Astrocyte (in vitro differentiated cells and primary cell): ENCODE measurements at regions not wholly inside any gene's neighbourhood (a gene's known extent, or its start where the extent isn't known, plus 50 kb on each side); places are given as distances from the start of the nearest gene placed in this dataset.

Experiments used
- DNase-seq: peaks from one replicate; pipeline ENCODE4 v3.0.0-alpha.2; 2010; ENCODE audit warnings: low read depth
- FAIRE-seq: peaks from 2 replicates; lab custom pipeline; 2011; peaks lifted over from hg19 to GRCh38; lab: Jason Lieb, UNC
- H2AFZ ChIP-seq: 2 replicates; pipeline ENCODE4 v1.6.0; 2012; ENCODE audit warnings: low read depth, low read length, inconsistent platforms
- H3K27ac ChIP-seq: 2 replicates; pipeline ENCODE4 v1.5.1; 2011; ENCODE audit warnings: low read depth, low read length, inconsistent platforms
- H3K27me3 ChIP-seq: 2 replicates; pipeline ENCODE4 v1.6.0; 2011; ENCODE audit warnings: low read length, inconsistent platforms; ENCODE audit not compliant: insufficient read depth
- H3K36me3 ChIP-seq: 2 replicates; pipeline ENCODE4 v1.5.1; 2011; ENCODE audit warnings: low read length, inconsistent platforms; ENCODE audit not compliant: insufficient read depth
- H3K4me1 ChIP-seq: 2 replicates; pipeline ENCODE4 v1.5.1; 2011; ENCODE audit warnings: low read length, inconsistent platforms; ENCODE audit not compliant: insufficient read depth
- H3K4me2 ChIP-seq: 2 replicates; pipeline ENCODE4 v1.6.0; 2012; ENCODE audit warnings: low read length, inconsistent platforms
- H3K4me3 ChIP-seq: 2 replicates; pipeline ENCODE4 v1.5.1; 2011; ENCODE audit warnings: low read depth, mild to moderate bottlenecking, low read length, inconsistent platforms; ENCODE audit not compliant: insufficient read depth
- H3K79me2 ChIP-seq: 2 replicates; pipeline ENCODE4 v1.6.0; 2012; ENCODE audit warnings: mild to moderate bottlenecking, low read length, inconsistent platforms; ENCODE audit not compliant: insufficient read depth
- H3K9ac ChIP-seq: 2 replicates; pipeline ENCODE4 v1.6.0; 2012; ENCODE audit warnings: mild to moderate bottlenecking, low read length, inconsistent platforms
- H3K9me3 ChIP-seq: 2 replicates; pipeline ENCODE4 v1.5.1; 2012; ENCODE audit warnings: low read depth, mild to moderate bottlenecking, low read length, inconsistent platforms; ENCODE audit not compliant: insufficient read depth
- H4K20me1 ChIP-seq: 2 replicates; pipeline ENCODE4 v1.6.0; 2012; ENCODE audit warnings: low read length, inconsistent platforms; ENCODE audit not compliant: insufficient read depth
- H3K27ac Mint-ChIP-seq: one replicate; pipeline ENCODE4 v1.8.0; 2021; ENCODE audit warnings: mild to moderate bottlenecking, mixed read lengths; ENCODE audit not compliant: unreplicated experiment
- H3K27me3 Mint-ChIP-seq: one replicate; pipeline ENCODE4 v1.8.0; 2021; ENCODE audit warnings: low read depth, mixed read lengths; ENCODE audit not compliant: unreplicated experiment
- H3K36me3 Mint-ChIP-seq: one replicate; pipeline ENCODE4 v1.8.0; 2021; ENCODE audit warnings: low read depth, mixed read lengths; ENCODE audit not compliant: unreplicated experiment
- H3K4me1 Mint-ChIP-seq: one replicate; pipeline ENCODE4 v1.8.0; 2021; ENCODE audit warnings: low read depth, mixed read lengths; ENCODE audit not compliant: unreplicated experiment
- H3K4me3 Mint-ChIP-seq: one replicate; pipeline ENCODE4 v1.8.0; 2021; ENCODE audit warnings: mild to moderate bottlenecking, moderate library complexity, mixed read lengths; ENCODE audit not compliant: unreplicated experiment
- H3K9me3 Mint-ChIP-seq: one replicate; pipeline ENCODE4 v1.8.0; 2021; ENCODE audit warnings: mild to moderate bottlenecking, mixed read lengths; ENCODE audit not compliant: unreplicated experiment
- EZH2 ChIP-seq: IDR thresholded peaks from 2 replicates; pipeline ENCODE4 v1.6.1; 2012; ENCODE audit warnings: mild to moderate bottlenecking, low read length, inconsistent platforms; ENCODE audit not compliant: insufficient read depth
- TF ChIP-seq, protein P1 (sequence below): IDR thresholded peaks from 2 replicates; pipeline ENCODE4 v1.5.1; 2011; ENCODE audit warnings: low read depth, mild to moderate bottlenecking, inconsistent platforms, low read length, moderate library complexity; ENCODE audit not compliant: insufficient read depth

GRCh38 chr3:124043023-124043422 lies 51.1 kb upstream of the ROPN1 start:
- H3K36me3 ChIP-seq, result no peaks in the 10 kb centered on the region
- no peaks in the 10 kb centered on the region for H3K9me3 Mint-ChIP-seq
- no peak overlapping the region for H3K4me2 ChIP-seq
- peaks cover 49% of the 10 kb centered on the region for H3K79me2 ChIP-seq
- H3K27ac ChIP-seq, result no peak overlapping the region
- H2AFZ ChIP-seq, result no peak overlapping the region
- H3K4me1 ChIP-seq, result no peaks in the 10 kb centered on the region
- no peak overlapping the region for H3K9ac ChIP-seq
- no peak for TF ChIP-seq EZH2
- TF ChIP-seq, protein P1, sequence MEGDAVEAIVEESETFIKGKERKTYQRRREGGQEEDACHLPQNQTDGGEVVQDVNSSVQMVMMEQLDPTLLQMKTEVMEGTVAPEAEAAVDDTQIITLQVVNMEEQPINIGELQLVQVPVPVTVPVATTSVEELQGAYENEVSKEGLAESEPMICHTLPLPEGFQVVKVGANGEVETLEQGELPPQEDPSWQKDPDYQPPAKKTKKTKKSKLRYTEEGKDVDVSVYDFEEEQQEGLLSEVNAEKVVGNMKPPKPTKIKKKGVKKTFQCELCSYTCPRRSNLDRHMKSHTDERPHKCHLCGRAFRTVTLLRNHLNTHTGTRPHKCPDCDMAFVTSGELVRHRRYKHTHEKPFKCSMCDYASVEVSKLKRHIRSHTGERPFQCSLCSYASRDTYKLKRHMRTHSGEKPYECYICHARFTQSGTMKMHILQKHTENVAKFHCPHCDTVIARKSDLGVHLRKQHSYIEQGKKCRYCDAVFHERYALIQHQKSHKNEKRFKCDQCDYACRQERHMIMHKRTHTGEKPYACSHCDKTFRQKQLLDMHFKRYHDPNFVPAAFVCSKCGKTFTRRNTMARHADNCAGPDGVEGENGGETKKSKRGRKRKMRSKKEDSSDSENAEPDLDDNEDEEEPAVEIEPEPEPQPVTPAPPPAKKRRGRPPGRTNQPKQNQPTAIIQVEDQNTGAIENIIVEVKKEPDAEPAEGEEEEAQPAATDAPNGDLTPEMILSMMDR, result no peak
- FAIRE-seq (no peak), DNase-seq (no peak)
- H3K36me3 Mint-ChIP-seq, result no peaks in the 10 kb centered on the region
- H3K27me3 Mint-ChIP-seq, result no peaks in the 10 kb centered on the region
- H3K9me3 ChIP-seq, result no peaks in the 10 kb centered on the region
- peaks cover 3% of the 10 kb centered on the region for H3K27me3 ChIP-seq
- H3K4me1 Mint-ChIP-seq, result no peaks in the 10 kb centered on the region
- H3K4me3 Mint-ChIP-seq, result no peak overlapping the region
- no peak overlapping the region for H3K4me3 ChIP-seq
- H4K20me1 ChIP-seq, result peaks cover 69% of the 10 kb centered on the region
- no peak overlapping the region for H3K27ac Mint-ChIP-seq

- Mint-ChIP-seq H3K4me1 (peaks cover 6% of the 10 kb centered on the region), H3K27ac (no peak overlapping the region), H3K36me3 (no peaks in the 10 kb centered on the region), H3K9me3 (no peaks in the 10 kb centered on the region), H3K27me3 (no peaks in the 10 kb centered on the region), H3K4me3 (no peak overlapping the region)
- Histone ChIP-seq H2AFZ (no peak overlapping the region), H3K4me2 (no peak overlapping the region), H3K4me3 (no peak overlapping the region), H3K27me3 (peaks cover 3% of the 10 kb centered on the region), H3K36me3 (no peaks in the 10 kb centered on the region), H3K27ac (no peak overlapping the region), H3K79me2 (peaks cover 40% of the 10 kb centered on the region), H4K20me1 (peaks cover 62% of the 10 kb centered on the region), H3K9ac (no peak overlapping the region), H3K9me3 (no peaks in the 10 kb centered on the region), H3K4me1 (no peaks in the 10 kb centered on the region)
- DNase-seq (no peak), FAIRE-seq (no peak)
- TF ChIP-seq, protein P1, result no peak
- TF ChIP-seq EZH2, result no peak
Measured at GRCh38 chr3:124044956-124045355, 53.0 kb upstream of the ROPN1 start.

- Histone ChIP-seq H3K9ac (no peak overlapping the region), H2AFZ (no peak overlapping the region), H3K4me1 (no peaks in the 10 kb centered on the region), H4K20me1 (peaks cover 60% of the 10 kb centered on the region), H3K79me2 (peaks cover 13% of the 10 kb centered on the region), H3K27ac (no peak overlapping the region), H3K9me3 (no peaks in the 10 kb centered on the region), H3K27me3 (peaks cover 3% of the 10 kb centered on the region), H3K4me3 (no peak overlapping the region), H3K4me2 (no peak overlapping the region), H3K36me3 (no peaks in the 10 kb centered on the region)
- DNase-seq (peak; percentile 50), FAIRE-seq (no peak)
- Mint-ChIP-seq H3K36me3 (peaks cover 2% of the 10 kb centered on the region), H3K27me3 (peaks cover 7% of the 10 kb centered on the region), H3K9me3 (no peaks in the 10 kb centered on the region), H3K27ac (no peak overlapping the region), H3K4me3 (no peak overlapping the region), H3K4me1 (peaks cover 11% of the 10 kb centered on the region)
- TF ChIP-seq, protein P1, result no peak
- no peak for TF ChIP-seq EZH2
Measured at GRCh38 chr3:124048967-124049798, 57.3 kb upstream of the ROPN1 start.
